Activated CD8-positive, alpha-beta memory T cell treated with anti-CD3 and anti-CD28 coated beads, Interleukin-2, amount 50 U/mL, for 4 hours (primary cell): ENCODE measurements at regions not wholly inside any gene's neighbourhood (a gene's known extent, or its start where the extent isn't known, plus 50 kb on each side); places are given as distances from the start of the nearest gene placed in this dataset.
"Not testable (repeated sequence)": the region's sequence is repeated elsewhere in the genome, so short reads cannot be mapped to it uniquely, and the experiment has no call there.

Source experiments
- DNase-seq: peaks from one replicate; pipeline ENCODE4 v3.0.0-alpha.2; 2020

DNA sequence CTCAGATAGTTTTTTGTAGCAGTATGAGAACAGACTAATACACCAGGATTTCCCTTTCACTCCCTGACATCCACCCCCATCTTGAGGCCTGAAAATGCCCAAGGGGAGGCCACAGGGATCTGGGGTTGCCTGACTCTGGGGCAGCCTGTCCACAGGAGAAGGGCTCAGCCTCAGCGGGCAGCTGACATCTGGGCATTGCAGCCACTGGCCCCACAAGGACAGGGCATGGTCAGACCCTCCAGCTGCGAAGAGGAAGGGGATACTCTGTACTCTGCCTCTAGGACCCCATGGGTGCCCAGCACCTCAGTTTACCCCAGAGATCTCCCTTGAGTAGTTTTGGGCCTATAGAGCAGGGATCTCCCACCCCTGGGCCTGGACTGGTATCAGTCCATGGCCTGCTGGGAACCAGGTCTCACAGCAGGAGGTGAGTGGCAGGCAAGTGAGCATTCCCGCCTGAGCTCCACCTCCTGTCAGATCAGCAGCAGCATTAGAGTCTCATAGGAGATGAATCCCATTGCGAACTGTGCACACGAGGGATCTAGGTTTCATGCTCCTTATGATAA, 138.9 kb downstream of the HMX1 start:
- no peak for DNase-seq

DNA sequence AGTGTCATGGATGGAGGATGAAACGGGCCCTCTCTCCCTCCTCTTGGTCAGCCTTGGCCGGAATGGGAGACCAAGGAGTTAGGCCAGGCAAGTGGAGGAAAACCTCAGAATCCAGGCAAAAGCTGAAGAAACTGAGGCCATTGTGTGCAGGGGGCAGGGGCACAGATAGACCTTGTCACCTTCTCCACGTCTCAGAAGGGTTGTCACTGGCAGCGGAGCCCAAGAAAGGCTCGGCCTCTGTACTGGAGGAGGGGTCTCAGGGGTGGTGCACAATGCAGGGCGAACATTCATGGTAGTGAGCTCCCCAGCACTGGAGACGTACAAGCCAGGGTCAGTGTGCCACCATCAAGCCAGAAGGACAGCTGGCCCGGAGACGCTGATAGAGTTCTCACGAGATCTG, 139.5 kb downstream of the CPZ start:
- DNase-seq = no peak

GRCh38 chr4:8731364-8731763, 138.8 kb downstream of the CPZ start:
- DNase-seq = no peak

GRCh38 chr4:8730681-8731080, 138.1 kb downstream of the CPZ start:
- DNase-seq = no peak

- no peak for DNase-seq
Measured at GRCh38 chr4:8730159-8730558, 137.6 kb downstream of the CPZ start.

GRCh38 chr4:8729408-8730149, 137.0 kb downstream of the CPZ start:
- no peak for DNase-seq

DNA sequence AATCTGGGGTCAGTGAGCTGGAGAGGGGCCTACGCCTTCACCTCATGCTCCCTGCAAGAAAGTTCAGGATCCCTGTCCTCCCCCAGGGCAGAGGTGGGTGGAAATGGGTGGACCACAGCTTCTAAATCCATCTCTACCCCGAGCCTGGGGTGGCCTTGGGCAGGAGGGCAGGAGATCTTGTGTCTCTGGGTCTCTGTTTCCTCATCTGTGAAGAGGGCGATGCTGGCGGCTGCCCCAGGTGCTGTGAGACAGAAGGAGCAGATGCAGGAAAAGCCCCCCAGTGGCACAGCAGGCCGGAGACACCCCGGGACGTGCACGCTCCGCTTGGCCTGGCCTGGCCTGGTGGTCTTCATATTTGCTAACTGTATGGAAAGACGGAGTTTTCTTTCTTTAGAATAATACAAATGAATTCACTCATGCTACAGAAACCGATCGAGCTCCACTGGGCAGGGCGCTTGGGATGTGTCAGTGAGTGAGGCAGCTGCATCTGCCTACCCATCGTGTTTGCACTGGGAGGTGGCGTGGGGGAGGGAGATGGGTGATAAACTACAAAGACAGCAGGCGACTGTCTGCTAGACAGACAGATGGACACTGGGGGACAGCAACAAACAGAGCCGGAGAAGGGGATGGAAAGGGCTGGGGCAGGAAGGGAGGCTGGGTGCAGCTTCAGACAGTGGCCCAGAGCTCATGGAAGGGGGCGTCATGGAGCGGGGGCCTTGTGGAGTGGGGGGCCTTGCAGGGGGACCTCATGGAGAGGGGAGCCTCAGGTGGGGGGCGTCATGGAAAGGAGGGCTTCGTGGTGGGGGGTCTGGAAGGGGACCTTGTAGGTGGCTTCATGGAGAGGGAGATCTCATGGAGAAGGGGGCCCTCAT, 136.2 kb downstream of the CPZ start:
- no peak for DNase-seq

GRCh38 chr4:8727546-8728510, 135.3 kb downstream of the CPZ start:
- DNase-seq = no peak

DNA sequence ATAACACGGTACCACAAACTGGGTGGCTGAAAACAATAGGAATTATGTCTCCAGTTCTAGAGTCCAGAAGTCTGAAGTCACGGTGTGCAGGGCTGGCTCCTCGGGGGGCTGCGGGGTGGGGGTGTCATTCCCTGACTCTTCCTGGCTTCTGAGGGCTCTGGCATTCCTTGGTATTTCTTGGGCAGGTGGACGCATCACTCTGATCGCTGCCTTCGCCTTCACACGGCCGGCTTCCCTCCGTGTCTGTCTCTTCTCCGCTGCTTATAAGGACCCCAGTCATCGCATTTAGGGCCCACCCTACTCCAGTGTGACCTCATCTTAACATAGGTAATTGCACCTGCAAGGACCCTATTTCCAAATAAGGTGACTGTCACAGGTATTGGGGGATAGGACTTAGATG, 134.6 kb downstream of the CPZ start:
- no peak for DNase-seq

DNA sequence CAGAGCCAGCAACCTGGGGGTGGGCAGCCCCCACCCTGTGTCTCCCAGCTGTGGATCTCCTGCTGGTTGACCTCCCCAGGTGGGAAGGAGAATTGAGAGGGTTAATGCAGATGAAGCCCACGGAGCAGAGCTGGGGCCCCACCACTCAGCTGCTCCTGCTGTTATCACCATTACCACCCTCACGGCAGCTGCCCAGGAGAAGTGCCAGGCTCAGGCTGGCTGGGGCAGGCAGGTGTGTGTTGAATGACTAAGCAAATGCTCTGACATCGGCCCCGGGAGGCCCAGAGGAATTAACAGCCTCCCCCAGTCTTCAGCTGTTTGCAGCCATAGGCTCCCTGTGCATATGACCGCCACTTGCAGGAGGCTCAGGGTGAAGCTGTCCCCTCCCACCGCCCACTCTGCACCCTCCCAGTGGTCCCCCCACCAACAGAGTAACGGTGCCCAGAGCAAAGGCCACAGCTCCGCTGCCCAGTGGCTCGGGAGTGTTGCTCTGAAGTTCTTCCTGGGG, 133.8 kb downstream of the CPZ start:
- no peak for DNase-seq

DNA sequence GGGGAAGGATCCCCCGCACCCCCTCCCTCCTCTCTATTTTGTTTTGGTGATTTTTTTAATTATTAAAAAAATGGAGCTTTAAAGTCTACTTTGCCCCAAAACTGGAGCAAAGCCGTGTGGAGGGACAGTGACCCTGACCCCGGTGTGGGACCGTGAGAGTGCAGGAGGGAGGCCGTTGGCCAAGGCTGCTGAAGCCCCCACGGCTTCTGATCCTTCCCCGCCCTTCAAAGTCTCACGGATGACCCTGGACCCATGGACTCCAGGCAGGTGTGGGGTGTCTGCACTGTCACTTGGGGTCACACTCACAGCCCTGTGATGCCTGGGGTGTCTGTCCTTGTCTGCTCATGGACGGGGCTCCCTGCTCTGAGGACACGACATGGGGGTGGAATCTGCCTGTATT, 133.3 kb downstream of the CPZ start:
- no peak for DNase-seq

- DNase-seq = no peak
Measured at GRCh38 chr4:8725071-8725841, 132.7 kb downstream of the CPZ start.

GRCh38 chr4:8724436-8725070, 132.0 kb downstream of the CPZ start:
- no peak for DNase-seq

DNA sequence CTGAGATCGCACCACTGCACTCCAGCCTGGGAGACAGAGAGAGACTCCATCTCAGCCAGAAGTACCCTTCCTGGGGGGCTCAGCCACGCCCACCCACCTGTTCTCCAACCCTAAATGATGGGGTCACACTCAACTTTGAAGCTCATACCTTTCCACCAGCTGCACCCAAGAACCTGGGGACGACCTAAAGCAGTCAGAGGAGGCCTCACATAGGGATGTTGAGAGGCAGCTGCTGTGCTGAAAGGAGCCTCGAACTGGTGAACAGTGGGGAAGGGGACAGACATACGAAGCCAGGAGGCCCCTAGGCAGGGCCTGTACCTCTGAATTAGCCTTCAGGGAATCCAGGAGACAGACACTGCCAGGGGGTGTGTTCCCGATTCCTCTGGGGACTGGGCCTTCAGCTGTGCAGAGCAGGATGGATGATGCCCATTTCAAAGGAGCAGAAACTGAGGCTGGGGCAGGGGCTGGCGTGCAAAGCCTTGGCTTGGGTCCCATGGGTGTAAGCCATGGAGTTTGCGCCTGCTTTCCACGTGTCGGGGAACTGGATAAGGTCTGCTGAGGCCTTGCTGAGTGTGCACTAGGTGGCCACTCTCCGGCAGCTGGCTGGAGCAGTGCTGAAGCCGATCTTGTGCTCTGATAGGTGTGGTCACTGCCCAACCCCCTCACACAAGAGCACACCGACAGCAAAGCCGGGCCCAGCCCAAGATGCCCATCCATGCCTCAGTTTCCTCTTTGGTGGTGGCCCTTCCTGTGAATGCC, 130.8 kb downstream of the CPZ start:
- no peak for DNase-seq

- no peak for DNase-seq
Measured at GRCh38 chr4:8722556-8722955, 130.0 kb downstream of the CPZ start.

DNA sequence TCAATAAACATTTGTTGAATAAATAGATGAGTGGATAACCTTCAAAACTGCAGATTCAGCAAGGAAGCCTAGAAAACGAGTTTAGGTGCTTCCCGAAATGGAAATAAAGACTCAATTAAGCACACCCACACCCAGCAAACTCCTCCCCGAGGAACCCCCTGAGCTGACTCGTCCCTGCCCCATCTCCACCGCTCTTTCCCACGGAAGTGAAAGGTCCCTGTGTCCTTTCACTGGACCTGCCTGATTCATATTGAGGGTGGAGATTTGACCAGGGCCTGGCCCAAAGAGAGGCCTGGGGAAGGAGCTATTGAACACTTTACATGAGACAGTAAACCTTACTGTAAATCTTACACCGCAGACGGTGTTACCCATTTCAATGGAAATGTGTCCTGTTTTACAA, 129.1 kb downstream of the CPZ start:
- DNase-seq = no peak

DNA sequence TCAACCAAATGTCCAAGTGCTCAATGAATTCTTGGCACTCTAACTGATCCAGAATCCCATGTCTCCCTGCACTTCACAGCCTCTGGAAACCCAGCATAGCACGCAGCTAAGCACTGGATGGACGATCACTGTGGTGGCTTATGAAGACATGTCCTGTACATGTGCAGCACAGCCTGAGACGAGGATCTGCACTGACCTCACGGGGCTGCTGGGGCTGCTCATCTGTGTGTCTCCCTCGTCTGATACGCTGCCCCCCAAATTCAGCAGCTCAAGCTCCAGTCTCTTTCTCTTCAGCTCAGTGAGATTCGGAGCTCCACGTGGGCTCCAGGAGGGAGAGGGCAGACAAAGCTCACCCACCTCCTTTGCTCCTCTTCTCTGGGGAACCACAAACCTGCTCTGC, 126.9 kb downstream of the CPZ start:
- DNase-seq = no peak

DNA sequence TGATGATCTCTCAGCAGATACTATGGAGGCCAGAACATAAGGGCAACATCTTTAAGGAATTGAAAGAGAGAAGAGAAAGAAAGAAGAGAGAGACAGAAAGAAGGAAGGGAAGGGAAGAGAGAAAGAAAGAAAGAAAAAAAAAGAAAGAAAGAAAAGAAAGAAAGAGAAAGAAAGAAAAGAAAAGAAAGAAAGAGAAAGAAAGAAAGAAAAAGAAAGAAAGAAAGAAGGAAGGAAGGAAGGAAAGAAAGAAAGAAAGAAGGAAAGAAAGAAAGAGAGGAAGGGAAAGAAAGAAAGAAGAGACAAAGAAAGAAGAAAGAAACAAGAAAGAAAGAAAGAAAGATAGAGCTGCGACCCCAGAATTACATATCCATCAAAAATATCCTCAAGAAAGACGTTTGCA, 124.9 kb downstream of the CPZ start:
- not testable (repeated sequence) for DNase-seq

GRCh38 chr4:8710946-8711345, 118.4 kb downstream of the CPZ start:
- no peak for DNase-seq

- DNase-seq = no peak
Measured at GRCh38 chr4:8710416-8710815, 117.9 kb downstream of the CPZ start.
